HG03135 (cell line): ENCODE measurements at regions not wholly inside any gene's neighbourhood (a gene's known extent, or its start where the extent isn't known, plus 50 kb on each side); places are given as distances from the start of the nearest gene placed in this dataset.

Source experiments
- ATAC-seq: cut with Tn5 transposase; IDR thresholded peaks from one replicate; pipeline ENCODE4 v1.9.1; 2021; ENCODE audit warnings: mild to moderate bottlenecking, moderate library complexity; ENCODE audit not compliant: unreplicated experiment

- no peak for ATAC-seq
Measured at GRCh38 chr12:39048395-39048794, 143.0 kb upstream of the CPNE8 start.

GRCh38 chr12:39047539-39048262 is 142.3 kb upstream of the CPNE8 start:
- no peak for ATAC-seq

DNA sequence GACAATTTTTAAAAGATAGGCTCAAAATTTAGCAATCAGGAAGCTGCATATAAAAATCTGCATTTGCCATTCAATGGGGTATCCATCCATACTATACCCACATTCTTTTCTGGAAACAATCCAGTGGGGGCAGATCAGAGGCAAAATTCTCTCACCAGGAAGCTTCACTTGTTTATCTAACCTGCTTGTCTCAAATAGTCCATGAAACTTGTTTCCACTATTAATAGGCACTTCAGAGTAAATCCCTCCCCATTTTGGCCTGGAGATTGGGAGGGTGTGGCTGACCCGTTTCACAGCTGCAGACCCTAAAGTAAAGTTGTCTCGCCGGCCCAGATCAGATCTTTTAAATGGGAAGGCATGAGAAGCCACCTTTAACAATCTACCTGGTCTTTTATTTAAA is 139.4 kb upstream of the CPNE8 start:
- ATAC-seq, result no peak

DNA sequence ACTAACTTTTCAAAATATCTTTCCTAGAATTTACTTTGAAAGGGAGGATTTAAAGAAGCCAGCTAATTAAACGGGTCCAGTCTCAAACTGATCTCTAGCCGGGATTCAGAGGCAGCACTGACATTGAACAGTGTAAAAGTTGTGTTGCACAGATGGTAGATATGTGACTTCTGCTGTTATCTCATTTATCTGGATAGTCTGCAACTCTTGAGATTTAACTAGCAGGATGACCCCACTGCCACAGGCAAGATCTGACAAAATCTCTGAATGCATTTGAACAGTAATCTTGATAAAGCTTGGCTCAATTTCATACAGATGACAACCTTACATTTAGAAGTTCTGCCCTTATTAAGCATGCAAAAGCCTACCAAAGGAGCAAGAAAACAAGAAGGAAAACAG is 138.0 kb upstream of the CPNE8 start:
- ATAC-seq, result no peak

- ATAC-seq, result no peak
Measured at GRCh38 chr12:39040275-39040674, 134.9 kb upstream of the CPNE8 start.

DNA sequence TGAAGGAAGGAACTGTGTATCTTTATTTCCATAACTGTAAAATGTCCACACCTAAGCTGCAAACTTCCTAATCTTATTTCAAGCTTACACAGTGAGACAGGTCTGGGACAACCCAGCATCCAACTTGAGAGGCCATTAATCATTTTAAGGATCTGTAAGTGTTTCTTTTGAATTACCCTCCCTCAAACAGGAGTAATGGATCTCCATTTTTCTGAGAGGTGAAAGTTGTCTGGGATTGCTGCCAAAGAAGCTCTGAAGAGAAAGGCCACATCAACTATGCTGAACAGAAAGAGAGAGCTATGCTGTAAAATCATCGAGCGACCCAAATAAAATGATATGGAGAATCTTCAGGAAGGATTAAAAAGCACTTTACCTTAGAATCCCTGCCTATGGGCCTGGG is 131.7 kb upstream of the CPNE8 start:
- no peak for ATAC-seq

DNA sequence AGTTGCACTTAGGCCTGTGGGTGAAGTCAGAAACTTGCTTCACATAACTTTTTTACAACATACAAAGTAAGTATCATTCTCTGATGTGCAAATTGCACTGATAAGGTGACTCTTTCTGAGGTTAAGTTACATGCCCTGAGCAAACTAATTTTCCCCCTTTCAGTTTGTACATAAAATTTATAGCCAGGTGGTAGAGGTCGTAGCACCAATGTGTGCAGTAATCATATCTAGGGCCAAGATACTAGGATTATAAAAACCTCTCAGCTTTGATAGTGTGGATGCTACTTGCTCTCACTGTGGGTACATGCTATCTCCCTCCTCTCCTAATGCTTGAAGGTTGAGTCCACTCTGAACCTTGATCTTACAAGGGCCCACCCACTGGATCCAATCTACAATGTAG is 130.7 kb upstream of the CPNE8 start:
- no peak for ATAC-seq

GRCh38 chr12:39033782-39034181 is 128.4 kb upstream of the CPNE8 start:
- ATAC-seq, result no peak

- no peak for ATAC-seq
Measured at GRCh38 chr12:39032448-39032847, 127.1 kb upstream of the CPNE8 start.

DNA sequence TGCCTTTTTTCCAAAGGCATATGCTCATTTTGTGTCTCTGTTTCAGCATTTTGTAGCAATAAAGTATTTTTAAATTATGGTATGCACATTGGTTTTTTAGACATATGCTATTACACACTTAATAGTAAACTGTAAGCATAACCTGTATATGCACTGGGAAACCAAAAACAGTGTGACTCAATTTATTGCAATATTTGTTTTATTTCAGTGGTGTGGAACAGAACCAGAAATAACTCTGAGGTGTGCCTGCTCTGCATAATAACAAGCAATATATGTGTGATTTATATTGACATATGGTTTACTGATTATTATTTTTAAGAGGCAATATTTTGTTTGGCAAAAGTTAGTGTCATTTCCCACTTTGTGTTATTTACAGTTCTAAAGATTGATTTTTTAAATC is 126.6 kb upstream of the CPNE8 start:
- no peak for ATAC-seq

- no peak for ATAC-seq
Measured at GRCh38 chr12:39028382-39028781, 123.0 kb upstream of the CPNE8 start.

DNA sequence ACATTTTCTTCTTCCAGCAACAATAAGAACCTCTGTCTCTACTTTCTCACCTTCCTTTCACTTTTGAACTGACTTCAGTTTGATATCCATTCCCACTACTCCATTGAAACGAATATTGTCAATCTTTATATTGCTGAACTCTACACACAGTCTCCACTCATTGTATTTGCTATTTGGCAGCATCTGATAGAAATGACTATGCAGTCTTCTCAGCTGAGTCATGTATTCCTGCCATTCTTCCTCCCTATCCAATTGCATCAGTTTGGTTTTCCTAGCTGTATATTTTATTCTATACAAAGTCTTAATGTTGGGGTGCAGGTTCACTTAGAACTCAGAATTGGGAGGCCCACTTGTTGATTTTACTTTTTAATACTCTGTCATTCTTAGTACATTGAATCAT is 107.5 kb upstream of the CPNE8 start:
- ATAC-seq, result no peak

- ATAC-seq, result no peak
Measured at GRCh38 chr12:39011166-39011565, 105.8 kb upstream of the CPNE8 start.

- ATAC-seq, result no peak
Measured at GRCh38 chr12:39010406-39010805, 105.0 kb upstream of the CPNE8 start.

- ATAC-seq, result no peak
Measured at GRCh38 chr12:39007619-39008018, 102.2 kb upstream of the CPNE8 start.

GRCh38 chr12:39006286-39006685 is 100.9 kb upstream of the CPNE8 start:
- no peak for ATAC-seq

DNA sequence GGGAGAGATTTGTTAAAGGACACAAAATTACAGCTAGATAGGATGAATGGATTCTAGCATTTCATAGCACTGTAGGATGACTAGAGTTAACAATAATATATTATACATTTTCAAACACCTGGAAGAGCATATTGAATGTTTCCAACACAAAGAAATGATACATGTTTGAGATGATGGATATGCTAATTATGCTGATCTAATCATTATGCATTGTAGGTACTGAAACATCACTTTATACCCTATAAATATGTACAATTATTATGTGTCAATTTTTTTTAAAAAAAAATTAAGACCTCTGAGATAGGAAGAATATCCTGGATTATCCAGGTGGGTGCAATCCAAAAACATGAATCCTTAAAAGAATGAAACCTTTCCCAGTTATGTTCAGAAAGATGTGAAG is 100.3 kb upstream of the CPNE8 start:
- ATAC-seq, result no peak

DNA sequence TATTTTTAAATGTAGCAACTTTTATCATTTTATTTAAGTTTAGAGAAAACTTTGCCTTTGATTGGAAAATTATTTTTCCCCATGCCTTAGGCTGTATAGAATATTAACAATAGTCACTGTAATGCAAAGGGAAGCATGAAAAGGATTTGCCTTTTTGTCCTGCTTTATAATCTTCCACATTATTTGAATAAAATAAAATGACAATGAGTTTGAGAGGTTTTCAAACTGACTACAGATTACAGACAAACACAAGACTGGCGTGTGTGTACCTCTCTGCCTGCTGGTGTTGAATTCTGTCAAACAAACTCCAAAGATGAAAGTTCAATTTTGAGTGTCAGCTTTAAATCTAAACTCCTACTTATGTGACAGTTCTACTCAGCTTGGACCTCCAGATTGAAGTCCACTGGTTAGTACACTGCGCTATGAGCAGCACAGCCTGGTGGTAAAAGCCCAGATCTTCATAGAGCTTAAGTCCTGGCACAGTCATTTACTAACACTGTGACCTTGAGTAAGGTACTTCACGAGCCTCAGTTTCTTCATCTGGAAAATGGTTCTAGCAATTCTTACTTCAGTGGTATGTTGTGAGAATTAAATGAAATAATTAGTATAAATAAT is 98.3 kb upstream of the CPNE8 start:
- ATAC-seq, result no peak

DNA sequence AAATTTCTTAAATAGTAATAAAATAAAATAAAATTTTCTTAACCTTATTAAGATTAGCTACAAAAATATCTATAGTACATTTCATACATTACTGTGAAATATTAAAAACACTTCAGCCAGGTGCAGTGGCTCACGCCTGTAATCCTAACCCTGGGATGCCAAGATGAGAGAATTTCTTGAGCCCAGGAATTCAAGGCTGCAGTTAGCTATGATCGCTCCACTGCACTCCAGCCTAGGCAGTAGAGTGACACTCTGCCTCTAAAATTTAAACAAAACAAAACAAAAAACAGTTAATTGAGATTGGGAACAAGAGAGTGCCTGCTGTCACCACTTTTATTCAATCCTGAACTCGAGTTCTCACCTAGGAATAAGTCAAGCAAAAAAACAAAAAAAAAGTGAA is 95.0 kb upstream of the CPNE8 start:
- no peak for ATAC-seq

DNA sequence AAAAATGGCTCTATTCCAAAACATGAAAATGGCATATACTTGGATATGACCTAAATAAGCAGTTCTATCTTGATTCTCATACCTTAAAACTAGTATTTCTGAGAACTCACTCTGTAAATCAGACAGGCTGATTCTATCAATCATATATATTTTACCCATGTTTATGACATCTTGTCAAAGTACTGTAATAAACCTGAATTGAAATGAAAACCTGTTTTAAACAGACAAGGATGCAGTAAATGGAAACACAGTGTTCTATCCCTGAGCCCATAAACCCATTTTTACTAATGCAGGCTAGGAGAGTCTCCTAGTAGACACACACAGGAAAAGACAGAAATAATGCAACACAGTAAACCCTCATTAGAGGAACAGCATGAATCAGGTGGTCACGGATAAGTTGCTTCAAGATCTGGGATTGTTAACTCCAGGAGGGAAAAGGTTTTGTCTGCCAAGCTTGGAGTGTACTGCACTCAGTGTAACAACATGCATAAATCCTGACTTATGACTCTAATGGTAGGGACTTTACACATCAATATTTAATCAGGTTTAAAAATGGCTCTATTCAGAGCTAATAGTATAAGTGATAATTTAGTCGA is 93.6 kb upstream of the CPNE8 start:
- no peak for ATAC-seq

- no peak for ATAC-seq
Measured at GRCh38 chr12:38995249-38995648, 89.9 kb upstream of the CPNE8 start.

- no peak for ATAC-seq
Measured at GRCh38 chr12:38985961-38986360, 80.6 kb upstream of the CPNE8 start.

DNA sequence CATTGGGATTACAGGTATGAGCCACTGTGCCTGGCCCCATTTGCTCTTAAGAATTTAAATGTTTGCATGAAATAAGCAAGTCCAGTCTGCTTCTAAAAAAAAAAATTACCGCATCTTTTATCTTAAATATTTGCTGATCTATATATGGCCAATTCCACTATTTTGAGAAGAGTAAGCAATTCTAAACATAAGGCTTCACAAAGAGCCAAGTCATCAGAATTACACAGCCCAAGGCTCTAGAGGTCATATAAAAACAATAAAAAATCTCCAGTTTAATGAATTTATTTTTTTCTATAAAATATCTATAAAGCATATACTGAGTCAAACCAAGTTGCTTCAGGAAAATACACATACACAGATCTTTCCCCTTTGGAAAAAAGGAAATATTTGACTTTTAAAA is 79.0 kb upstream of the CPNE8 start:
- no peak for ATAC-seq
